ENCODE measurements at regions not wholly inside any gene's neighbourhood (a gene's known extent, or its start where the extent isn't known, plus 50 kb on each side); places are given as distances from the start of the nearest gene placed in this dataset.

DNA sequence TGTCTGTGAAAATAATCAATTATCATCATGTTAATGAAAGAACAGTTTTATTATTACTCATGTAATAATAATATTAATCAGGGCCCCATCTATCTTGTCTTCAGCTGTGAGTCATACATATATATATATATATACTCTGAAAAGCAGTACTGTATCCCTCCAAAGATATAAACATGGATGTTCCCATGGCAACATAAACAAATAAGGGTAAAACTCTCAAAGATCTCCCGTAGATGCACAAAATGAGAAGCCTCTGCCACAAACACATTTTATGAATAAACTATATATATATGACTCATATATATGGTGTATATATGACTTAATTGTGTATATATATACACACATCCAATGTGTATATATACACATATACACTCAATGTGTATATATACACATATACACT lies 163.8 kb upstream of the ARHGEF26 start:
- no peaks in the 10 kb centered on the region for H3K36me3 ChIP-seq (ENCODE audit: insufficient read depth, low read length)
- CTCF ChIA-PET: no interaction called here
- no peak overlapping the region for H3K27ac ChIP-seq (ENCODE audit: low read depth in 1 of 2, low read length in 2 of 2)
- no peaks in the 10 kb centered on the region for H3K4me1 ChIP-seq (ENCODE audit: insufficient read depth, low read length)
- intact Hi-C loops (cut with DNase I, micrococcal nuclease): no loop called here
- TF ChIP-seq, protein P1, sequence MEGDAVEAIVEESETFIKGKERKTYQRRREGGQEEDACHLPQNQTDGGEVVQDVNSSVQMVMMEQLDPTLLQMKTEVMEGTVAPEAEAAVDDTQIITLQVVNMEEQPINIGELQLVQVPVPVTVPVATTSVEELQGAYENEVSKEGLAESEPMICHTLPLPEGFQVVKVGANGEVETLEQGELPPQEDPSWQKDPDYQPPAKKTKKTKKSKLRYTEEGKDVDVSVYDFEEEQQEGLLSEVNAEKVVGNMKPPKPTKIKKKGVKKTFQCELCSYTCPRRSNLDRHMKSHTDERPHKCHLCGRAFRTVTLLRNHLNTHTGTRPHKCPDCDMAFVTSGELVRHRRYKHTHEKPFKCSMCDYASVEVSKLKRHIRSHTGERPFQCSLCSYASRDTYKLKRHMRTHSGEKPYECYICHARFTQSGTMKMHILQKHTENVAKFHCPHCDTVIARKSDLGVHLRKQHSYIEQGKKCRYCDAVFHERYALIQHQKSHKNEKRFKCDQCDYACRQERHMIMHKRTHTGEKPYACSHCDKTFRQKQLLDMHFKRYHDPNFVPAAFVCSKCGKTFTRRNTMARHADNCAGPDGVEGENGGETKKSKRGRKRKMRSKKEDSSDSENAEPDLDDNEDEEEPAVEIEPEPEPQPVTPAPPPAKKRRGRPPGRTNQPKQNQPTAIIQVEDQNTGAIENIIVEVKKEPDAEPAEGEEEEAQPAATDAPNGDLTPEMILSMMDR (IDR thresholded peaks at IDR 0.05): no peak
- no peaks in the 10 kb centered on the region for H3K9me3 ChIP-seq (ENCODE audit: control insufficient read depth in 1 of 2, insufficient read depth in 1 of 2, low read length in 2 of 2)
- no peak for DNase-seq
- Mint-ChIP-seq H3K9me3 (no peaks in the 10 kb centered on the region), H3K4me3 (no peak overlapping the region), H3K27ac (no peak overlapping the region), H3K36me3 (ENCODE audit: low read depth) (no peaks in the 10 kb centered on the region), H3K4me1 (ENCODE audit: low read depth) (no peaks in the 10 kb centered on the region), H3K27me3 (peaks cover 22% of the 10 kb centered on the region)
- no peak overlapping the region for H3K4me3 ChIP-seq (ENCODE audit: low read length)
- POLR2A ChIA-PET: no interaction called here
- no peak for ATAC-seq (ENCODE audit: poor library complexity)
- peaks cover 0 to 6% of the 10 kb centered on the region in 2 experiments for H3K27me3 ChIP-seq (ENCODE audit: control insufficient read depth in 1 of 2, insufficient read depth in 2 of 2, low read length in 2 of 2)

DNA sequence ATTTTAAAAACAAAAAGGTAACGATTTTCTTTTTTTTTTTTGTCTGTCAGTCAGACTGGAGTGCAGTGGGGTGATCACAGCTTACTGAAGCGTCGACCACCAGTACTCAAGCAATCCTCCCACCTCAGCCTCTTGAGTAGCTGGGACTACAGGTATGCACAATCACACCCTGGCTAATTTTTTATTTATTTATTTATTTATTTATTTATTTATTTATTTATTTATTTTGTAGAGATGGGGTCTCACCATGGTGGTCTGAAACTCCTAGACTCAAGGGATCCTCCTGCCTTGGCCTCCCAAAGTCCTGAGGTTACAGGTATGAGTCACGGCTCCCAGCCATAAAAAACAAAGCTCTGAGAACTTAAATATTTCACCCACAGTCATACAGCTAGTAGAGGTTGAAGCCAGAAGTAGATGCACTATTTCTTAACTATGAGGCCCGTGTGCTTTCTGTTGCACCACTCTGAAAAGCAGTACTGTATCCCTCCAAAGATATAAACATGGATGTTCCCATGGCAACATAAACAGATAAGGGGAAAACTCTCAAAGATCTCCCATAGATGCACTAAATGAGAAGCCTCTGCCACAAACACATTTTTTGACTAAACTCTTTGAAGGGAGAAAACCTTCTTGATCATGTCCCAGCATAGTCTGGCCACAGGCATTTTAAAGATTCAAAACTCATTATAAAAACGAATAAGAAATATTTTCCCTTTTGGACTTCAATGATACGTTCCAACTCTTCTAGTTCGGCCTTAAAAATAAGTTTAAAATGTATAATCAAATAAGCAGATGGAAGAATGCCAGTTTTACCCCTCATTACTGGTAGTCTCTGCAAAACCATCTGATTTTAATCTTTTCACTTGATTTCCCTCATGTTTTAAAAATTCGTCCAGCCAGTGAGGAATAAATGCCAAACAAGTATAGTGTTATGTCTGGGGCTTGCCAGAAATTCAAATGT lies 162.3 kb upstream of the ARHGEF26 start:
- no peak overlapping the region for H3K4me3 Mint-ChIP-seq
- DNase-seq (no peak), ATAC-seq (ENCODE audit: poor library complexity) (no peak)
- no peaks in the 10 kb centered on the region for H3K4me1 Mint-ChIP-seq (ENCODE audit: low read depth)
- Histone ChIP-seq H3K4me1 (ENCODE audit: insufficient read depth, low read length) (no peaks in the 10 kb centered on the region), H3K27me3 (ENCODE audit: control insufficient read depth in 1 of 2, insufficient read depth in 2 of 2, low read length in 2 of 2) (peaks cover 0 to 6% of the 10 kb centered on the region in 2 experiments), H3K4me3 (ENCODE audit: low read length) (no peak overlapping the region), H3K27ac (ENCODE audit: low read depth in 1 of 2, low read length in 2 of 2) (no peak overlapping the region), H3K36me3 (ENCODE audit: insufficient read depth, low read length) (no peaks in the 10 kb centered on the region), H3K9me3 (ENCODE audit: control insufficient read depth in 1 of 2, insufficient read depth in 1 of 2, low read length in 2 of 2) (no peaks in the 10 kb centered on the region)
- POLR2A ChIA-PET: no interaction called here
- H3K36me3 Mint-ChIP-seq (ENCODE audit: low read depth): no peaks in the 10 kb centered on the region
- H3K27me3 Mint-ChIP-seq: peaks cover 19% of the 10 kb centered on the region
- CTCF ChIA-PET: no interaction called here
- no peaks in the 10 kb centered on the region for H3K9me3 Mint-ChIP-seq
- intact Hi-C loops (cut with DNase I, micrococcal nuclease): no loop called here
- TF ChIP-seq, protein P1 (IDR thresholded peaks at IDR 0.05): no peak
- no peak overlapping the region for H3K27ac Mint-ChIP-seq

DNA sequence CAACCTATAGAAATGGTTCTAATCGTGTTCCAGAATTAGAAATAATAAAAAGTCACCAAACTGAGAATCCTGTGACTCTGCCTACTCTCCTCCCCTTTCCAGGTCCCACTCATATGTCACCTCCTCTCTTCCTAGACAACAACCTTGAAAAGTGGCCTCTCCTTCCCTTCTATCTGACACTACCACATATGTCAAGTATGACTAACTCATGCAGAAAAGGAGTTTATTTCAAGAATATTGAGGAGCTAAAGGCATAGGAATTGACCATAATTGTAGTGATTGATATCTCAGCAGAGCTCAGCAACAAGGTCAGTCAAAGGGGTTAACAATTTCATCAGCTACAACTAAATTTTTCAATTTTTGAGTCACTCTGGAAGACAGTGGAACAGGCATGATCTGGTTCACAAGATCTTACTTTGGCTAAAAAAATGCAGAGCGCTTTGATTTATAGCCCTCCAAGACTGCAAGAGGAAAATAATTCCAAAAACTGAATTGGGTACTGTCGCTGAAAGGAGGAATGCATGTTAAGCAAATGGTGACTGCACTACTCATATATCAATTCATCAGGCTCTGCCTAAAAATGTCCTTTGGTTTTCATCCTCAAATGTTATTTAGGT lies 160.6 kb upstream of the ARHGEF26 start:
- POLR2A ChIA-PET: no interaction called here
- H3K27me3 Mint-ChIP-seq: peaks cover 11% of the 10 kb centered on the region
- TF ChIP-seq, protein P1 (IDR thresholded peaks at IDR 0.05): no peak
- no peak for ATAC-seq (ENCODE audit: poor library complexity)
- no peaks in the 10 kb centered on the region for H3K4me1 ChIP-seq (ENCODE audit: insufficient read depth, low read length)
- H3K4me3 Mint-ChIP-seq: no peak overlapping the region
- no peaks in the 10 kb centered on the region for H3K36me3 Mint-ChIP-seq (ENCODE audit: low read depth)
- no peaks in the 10 kb centered on the region for H3K9me3 Mint-ChIP-seq
- no peak overlapping the region for H3K27ac Mint-ChIP-seq
- peaks cover 0 to 6% of the 10 kb centered on the region in 2 experiments for H3K27me3 ChIP-seq (ENCODE audit: control insufficient read depth in 1 of 2, insufficient read depth in 2 of 2, low read length in 2 of 2)
- H3K36me3 ChIP-seq (ENCODE audit: insufficient read depth, low read length): no peaks in the 10 kb centered on the region
- no peak overlapping the region for H3K4me3 ChIP-seq (ENCODE audit: low read length)
- no peaks in the 10 kb centered on the region for H3K4me1 Mint-ChIP-seq (ENCODE audit: low read depth)
- no peak for DNase-seq
- H3K9me3 ChIP-seq (ENCODE audit: control insufficient read depth in 1 of 2, insufficient read depth in 1 of 2, low read length in 2 of 2): no peaks in the 10 kb centered on the region
- CTCF ChIA-PET: interaction anchor here (1.5 kb wide), 1 partner anchor 10 kb away, joined by 4 read pairs; no protein-coding TSS in a partner anchor
- no peak overlapping the region for H3K27ac ChIP-seq (ENCODE audit: low read depth in 1 of 2, low read length in 2 of 2)
- intact Hi-C loops (cut with DNase I, micrococcal nuclease): no loop called here
